NK-92 treated with Interleukin-12 subunit alpha and Interleukin-12 subunit beta, amount 100 ng/mL, for 24 hours (cell line): ENCODE measurements at regions not wholly inside any gene's neighbourhood (a gene's known extent, or its start where the extent isn't known, plus 50 kb on each side); places are given as distances from the start of the nearest gene placed in this dataset.

Experiments
- DNase-seq: peaks from one replicate; lab custom pipeline; 2025; lab: John Stamatoyannopoulos, UW

DNA sequence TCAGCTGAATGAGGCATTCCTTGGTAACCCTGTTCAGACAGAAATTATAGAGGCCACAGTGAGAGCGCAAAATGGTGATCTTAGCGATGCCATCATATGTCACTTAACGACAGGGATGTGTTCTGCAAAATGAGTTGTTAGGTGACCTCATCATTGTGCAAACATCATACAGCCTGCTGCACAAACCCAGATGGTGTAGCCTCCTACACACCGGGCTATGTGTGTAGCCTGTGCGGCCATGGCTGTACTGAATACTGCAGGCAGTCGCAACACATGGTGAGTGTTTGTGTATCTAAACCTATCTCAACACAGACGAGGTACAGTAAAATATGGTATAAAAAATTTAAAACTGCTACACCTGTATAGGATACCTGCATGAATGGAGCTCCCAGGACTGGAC lies 234.1 kb upstream of the PMEPA1 start:
- DNase-seq = no peak

DNA sequence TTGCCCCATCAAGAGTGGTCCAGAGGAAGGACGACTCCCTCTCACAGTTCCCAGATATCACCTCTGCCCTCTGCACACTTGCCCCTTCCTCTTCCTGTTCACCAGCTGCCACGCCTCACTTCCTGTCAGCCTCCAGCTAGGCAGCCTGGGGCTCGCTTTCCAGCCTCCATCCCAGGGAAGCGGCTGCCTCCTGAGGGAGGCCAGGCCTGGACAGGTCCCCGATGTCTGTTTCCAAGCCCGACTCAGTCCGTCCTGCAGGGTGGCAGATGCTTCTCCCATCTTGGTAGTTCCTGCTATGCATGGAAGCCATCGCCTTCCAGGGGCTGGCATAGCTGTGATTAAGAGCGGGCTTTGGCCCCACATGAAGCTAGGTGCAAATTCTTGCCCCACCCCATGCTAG lies 233.5 kb upstream of the PMEPA1 start:
- DNase-seq = no peak

DNA sequence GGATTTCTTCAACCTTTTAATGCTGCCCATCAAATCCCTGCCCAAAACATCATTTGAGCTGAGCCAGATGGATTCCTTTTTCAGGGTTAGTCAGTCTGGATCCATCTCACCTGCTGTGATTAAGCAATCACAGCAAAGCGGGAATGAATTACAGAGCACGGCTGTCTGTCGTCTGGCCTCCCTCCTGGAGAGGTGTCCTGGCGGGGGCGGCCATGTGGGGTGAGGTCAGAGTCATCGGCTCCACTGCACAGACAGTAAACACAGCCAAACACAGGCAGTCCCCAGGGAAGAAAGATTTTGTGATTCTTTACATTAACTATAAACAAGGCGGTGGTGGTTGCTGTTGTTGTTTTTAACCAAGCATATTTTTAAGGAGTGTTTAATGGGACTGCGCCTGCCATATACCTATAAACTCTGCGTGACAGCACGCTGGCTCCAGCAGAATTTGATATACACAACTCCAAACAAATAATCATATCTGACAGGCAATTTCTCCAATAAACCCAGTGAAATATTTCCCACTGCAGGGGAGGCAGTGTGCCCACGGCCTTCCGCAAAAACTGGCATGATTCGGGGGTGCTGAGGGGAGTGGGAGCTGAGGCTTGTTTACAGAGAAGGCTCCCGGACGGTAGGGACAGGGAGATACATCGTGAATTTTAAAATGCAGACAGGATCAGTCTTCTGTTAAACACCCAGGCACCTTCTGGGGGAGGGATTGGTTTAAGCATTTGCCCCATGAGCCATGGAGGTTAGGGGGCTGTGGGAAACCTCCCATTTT lies 232.0 kb upstream of the PMEPA1 start:
- no peak for DNase-seq

DNA sequence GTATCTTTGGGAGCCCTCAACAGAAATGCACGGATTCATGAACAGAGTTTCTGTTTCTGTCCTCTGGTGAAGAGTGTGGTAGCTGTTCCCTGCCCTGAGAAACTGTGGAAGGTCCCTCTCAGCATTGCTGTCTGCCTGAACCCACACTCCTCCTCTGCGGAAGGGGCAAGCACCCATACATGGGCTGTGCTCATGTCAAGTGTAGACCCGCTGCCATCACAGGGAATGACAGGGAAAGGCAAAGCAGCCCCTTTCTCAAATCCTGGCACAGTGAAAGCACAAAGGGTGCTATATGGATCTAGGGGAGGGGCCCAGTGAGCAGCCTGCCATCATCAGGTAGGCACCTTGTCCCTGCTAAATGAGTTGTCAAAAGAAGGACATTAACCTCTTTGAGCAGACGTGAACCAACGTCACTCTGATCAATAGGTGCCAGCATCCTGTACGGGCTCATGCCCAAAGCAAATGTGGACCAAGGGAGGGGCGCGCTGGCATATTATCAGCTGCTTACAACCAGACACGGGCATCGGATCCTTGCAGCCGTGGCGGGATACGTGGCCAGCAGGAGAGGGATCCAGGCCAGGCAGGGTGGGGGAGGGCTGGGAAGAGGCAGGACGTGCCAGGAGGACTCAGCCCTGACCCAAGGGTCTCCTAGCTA lies 231.2 kb upstream of the PMEPA1 start:
- no peak for DNase-seq

DNA sequence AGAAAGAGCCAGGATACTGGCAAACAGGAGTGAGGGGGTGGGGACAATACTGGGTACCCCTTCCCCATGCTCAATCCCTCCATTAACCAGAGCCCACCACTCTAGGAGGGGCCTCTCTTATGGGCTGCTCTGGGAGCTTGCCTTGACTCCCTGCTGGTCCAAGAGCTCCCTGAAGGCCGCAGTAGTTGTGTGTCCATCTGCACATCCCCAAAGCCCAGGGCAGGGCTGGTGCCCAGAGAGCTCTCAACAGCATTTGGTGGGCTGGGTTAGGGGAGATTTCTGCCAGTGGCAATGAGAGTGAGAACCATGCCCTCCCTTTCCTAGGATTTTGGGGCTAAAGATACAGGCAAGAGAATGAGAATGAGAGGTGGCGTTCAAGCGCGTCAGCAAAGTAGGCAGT lies 230.6 kb upstream of the PMEPA1 start:
- no peak for DNase-seq

DNA sequence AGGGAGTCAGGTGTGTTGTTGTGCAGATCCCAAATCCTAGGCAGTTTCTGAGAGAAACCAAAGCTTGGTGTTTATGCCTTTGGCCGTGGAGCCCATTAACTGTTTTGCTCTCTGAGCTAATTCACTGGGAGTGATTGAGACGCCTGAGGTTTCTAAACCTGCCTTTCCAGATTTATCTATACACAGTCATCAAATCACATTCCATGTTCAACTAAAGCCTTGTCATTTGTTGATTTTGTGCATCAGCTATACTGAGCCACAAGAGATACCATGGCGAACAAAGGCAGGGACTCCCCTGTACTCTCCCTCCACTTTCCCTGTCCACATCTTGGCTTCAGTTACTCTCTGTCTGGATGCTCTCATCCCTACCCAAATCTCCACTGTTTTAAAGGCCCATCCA lies 229.7 kb upstream of the PMEPA1 start:
- DNase-seq = no peak

DNA sequence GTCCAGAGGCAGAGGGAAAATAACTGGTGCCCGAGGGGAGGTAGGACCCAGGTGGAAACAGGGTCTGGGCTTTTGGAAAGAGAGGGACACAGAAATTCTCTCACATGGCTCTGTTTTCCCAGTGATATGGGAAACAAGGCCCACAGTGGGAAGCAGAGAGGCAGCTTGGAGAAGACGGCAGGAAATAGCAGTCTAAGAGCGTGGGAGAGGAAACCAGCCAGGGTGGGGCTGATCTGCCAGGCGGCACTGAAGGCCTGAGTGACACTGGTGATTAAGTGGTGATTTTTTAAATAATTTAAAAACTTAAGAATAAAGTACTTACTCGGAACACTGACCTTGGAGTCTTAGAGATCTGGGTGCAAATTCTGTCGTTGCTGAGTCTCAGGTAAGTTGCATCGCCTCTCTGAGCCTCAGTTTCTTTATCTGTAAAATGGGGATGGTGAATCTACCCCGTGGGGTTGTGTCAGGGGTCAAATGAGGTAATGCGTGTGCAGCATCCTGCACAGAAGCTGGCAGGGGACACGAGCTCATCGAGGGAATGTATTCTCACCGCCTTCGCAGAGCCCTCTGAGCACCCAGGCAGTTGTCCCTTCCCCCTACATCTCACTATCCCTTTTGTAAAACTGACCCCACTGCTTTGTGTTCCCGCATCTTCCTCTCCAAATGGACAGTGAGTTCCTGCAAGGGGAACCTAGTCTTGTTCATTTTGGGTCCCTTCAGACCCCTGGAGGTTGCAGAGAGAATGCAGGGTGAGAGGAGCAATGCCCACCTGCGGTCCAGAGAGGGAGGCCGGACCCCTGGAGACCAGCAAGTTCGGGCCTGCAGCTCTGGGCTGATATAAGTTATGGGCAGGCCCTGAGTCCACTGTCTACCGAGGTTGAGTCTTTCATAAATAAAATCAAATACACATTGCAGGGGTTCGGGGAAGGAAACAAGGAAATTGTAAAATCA lies 228.6 kb upstream of the PMEPA1 start:
- DNase-seq = no peak

DNA sequence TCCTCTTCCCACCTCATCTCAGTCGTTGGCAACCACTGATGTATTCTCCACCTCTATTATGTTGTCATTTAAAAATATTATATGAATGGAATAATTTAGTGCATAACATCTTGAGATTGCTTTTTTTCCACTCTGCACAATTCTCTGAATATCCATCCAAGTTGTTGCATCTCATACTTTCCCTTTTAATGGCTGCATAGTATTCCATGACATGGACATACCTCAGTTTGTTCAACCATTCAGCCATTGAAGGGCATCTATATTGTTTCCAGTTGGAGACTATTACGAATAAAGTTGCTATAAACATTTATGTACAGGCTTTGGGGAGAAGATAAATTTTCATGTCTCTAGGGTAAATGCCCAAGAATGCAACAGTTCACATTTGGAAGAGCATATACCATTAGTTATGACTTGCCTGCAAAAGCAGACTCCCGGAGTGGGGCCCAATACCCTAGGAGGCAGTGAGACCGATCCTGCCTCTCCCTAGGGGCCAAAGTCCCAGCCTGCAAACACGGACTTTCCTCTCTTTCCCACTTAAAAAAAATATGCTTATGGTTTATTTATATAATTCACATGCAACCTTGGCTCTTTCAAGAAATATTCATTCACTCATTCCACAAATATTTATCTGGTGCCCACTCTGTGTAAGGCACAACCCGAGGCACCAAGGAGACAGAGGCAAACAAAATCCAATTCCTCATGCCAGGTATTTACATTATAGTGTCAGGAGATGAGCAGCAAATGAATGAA lies 227.0 kb upstream of the PMEPA1 start:
- DNase-seq = no peak

DNA sequence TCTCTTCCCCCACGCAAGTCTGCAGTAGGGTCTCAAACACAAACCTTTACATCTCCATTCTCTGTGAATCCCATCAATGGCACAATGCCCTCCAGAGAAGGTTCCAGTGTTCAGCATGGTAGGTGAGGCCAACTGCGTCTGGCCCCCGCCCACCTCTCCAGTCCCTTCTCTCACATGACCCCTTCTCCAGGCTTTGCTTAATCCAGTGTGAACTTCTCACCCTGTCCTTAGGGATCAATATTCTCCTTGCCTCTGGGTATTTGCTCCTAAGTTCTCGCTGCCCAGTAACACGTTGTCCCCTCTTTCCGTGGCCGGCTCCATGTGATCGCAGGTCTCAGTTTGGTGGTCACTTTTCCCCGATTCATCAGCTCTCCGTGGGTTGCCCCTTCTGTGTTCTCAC lies 225.1 kb upstream of the PMEPA1 start:
- DNase-seq = no peak

DNA sequence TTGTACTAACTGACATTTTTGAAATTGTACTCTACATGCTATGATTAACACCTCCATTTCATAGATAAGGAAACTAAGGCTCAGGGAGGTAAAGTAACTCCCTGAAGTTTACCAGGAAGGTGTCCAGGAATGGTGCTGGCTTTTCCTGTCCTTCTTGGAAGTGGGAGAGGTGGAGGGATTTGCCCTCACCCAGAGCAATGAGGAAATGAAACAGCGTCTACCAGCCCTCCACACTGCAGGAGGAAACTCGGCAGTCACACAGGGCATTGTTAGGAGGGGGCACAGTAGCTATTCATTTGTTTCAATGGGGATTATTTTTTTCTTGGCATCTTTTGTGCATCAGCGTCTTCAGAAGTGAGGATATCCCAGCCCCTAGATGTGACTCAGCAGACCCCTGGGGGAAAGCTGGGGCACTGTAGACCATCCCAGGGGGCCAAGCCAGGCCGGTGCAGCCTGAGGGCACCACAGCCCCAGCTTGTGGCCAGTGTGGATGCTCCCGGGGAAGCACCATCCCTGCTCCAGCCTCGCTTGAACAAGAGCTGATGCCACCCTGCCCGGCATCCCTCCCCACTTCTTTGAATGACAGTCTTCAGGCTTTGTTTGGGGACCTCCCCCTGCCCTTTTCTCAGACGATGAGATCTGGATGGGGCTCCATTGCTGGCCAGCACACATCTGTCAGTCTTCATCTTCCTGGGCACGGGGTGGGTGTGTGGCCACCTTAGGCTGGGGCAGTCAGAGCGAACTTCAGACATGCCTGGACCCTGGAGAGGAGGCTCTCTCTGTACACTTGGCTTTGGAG lies 224.4 kb upstream of the PMEPA1 start:
- no peak for DNase-seq

DNA sequence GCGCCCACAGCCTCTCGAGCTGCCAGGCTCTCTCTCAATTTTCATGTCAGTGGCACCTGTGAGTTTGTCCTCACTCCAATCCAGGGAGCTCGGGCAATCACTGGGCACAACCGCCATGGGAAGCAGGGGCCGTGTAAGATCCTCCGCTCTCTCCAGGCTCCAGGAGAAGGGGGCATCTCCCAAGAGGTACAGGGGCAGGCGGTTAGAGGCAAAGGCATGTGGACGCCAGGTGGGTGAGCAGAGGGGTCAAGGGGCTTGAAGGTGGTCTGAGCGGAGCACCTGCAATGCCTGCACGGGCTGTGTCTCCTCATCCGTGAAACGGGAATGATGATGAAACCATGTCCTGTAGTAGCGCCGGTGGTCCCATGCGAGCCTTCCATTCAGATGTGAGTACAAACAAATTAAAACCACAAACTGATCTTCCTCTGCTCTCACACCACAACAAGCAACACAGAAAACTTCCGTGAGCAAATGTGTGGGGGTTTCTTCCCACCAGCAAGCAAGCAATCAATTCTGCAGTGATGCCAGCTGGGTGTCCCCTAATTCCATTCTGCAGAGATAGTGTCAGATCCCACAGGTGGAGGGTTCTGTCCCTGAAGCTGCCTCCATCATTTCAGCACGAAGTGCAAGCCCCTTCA lies 222.5 kb upstream of the PMEPA1 start:
- DNase-seq = no peak

DNA sequence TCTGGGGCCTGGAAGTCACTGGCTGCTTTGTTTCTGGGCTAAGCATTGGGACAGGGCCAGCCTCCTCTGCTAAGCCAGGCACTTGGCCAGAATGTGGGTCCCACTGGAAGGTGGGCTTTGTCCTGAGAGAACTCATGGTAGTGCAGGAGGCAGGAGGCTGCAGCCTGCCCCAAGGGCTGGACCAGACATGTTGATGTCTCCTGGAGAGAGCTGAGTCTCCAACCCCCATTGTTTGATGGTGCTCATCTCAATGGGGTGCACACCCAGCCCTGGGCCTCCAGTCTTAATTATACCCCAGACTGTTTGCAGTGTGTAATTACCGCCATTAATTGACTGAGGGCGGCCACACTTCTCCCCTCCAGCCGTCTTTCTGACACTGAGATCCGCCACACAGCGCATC lies 220.5 kb upstream of the PMEPA1 start:
- no peak for DNase-seq

DNA sequence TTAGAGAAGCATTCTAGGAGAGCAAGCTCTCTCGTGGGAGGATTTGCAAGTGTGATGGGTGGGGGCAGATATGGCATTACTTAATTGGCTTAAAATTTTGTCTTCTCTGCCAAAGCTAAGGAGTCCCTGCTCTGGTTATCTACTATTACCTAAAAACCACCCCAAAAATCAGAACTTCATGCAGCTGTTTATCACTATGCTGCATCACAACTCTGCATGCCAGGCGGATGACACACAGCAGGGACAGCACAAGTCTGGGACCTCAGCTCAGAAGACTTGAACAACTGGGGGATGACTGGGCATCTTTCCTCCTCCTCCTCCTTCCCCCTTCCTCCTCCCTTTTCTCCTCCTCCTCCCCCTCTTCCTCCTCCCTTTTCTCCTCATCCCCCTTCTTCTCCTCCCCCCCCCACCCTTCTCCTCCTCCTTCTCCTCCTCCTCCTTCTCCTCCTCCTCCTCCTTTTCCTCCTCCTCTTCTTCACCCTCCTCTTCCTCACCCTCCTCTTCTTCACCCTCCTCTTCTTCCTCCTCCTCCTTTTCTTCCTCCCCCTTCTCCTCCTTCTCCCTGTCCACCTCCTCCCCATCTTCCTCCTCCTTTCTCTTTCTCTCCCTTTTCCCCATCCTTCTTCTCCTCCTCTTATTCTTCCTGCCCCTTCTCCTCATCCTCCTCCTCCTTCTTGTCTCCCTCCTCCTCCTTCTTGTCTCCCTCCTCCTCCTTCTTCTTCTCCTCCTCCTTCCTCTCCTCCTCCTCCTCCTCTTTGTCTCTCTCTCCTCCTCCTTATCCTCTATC lies 218.6 kb upstream of the PMEPA1 start:
- no peak for DNase-seq

DNA sequence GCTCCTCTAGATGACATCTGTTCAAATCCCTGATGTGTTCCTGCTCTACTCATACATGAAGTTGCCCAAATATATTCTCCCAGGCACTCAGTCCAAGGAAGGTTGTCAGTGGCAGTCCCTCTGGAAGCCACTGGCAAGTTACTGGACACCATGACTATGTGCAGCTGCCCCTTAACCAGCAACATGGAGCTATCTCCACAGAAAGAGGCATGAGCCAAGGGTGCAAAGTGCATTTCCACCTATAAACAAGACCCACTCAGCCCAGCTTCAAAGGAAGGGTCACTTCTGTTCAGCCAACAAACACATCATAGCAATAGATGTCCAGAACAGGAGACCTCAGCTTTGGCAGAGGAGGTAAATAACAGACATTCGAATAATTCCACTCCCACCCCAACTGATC lies 217.6 kb upstream of the PMEPA1 start:
- DNase-seq = no peak

DNA sequence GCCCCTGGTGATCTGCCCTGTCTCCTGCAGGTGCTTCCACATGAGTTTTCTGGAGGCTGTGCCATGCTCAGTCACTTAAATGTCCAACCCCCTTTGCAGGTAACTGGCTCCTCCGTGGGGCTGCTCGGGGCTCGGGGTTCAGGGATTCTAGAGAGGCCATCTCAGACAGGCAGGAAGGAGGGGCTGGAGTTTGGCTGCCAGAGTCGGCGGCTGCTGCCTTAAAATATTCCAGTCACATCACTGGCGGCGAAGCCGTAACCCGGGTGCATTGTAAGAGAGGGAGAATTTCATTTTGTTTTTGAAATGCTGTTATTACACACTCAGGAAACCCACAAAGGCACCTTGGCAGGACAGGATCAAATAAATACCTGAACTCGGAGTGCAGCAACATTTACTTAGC lies 212.9 kb upstream of the PMEPA1 start:
- no peak for DNase-seq

DNA sequence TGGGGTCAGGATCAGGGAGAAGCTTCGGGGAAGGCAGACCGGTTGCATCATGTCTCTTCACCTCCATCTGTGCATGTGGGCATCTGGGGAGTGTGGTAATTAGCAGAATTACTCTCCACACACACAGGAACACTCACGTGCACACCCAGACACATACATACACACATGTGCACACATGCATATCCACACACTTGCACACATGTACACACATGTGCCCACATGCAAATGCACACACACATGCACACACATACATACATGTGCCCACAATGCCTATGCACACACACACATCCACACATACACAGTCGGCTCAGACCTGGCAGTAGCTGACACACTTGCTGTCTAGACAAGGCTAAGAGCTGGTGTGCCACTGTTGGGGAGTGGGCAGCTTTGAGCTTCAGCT lies 212.3 kb upstream of the PMEPA1 start:
- DNase-seq = no peak

DNA sequence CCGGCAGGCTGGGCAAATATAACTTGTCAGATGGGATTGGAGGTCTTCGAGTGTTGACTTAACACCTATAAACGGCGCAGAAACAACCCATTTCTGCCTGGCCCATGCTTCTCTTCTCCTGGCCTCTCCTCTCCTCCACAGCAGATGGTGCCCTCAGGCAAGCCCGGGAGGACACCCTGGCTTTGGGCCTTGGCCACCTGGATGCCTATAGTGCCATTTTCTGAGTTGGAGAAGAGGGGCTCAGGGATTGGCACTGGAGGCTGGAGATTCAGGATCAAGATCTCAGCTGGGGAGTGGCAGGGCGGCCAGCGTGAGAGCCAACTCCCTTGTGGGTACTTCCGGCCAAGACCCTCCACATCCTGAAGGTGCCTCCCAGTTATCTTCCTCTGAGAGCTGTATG lies 211.9 kb upstream of the PMEPA1 start:
- no peak for DNase-seq

DNA sequence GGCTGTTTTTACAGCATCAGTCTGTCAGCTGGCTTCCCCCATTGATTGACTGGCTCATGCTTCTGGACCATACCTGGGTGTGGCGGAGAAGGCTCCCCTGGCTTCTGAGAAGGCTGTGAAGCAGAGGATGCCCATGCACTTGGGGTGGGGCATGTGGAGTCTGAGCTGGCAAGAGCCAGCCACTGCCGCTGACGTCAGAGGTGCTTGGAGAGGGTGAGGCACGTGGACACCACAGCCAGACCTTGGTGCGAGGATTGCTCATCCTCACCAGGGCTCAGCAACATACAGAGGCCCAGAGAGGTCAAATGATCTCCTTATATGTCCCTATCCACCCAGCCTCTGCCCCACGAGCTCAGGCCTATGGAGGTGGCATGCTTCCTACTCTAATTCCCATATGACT lies 211.2 kb upstream of the PMEPA1 start:
- DNase-seq = no peak

DNA sequence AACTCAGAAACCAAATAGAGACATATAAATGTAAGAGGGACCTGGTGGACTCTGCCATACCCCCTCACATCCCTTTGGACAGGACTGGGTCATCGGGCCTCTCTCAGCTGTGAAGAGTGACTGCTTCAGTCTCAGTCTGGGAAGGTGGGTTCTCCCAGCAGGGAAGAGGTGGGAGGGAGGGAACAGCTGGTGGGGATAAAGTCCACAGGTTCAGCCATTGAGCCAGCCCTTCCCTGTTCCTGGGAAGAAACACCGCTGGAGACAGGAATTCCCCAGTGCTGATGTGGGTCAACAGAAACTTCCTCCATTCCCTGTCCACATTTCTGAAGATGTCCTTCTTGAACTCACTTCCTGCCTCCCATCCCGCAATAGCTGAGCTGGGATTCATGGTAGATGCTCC lies 209.2 kb upstream of the PMEPA1 start:
- DNase-seq = no peak

DNA sequence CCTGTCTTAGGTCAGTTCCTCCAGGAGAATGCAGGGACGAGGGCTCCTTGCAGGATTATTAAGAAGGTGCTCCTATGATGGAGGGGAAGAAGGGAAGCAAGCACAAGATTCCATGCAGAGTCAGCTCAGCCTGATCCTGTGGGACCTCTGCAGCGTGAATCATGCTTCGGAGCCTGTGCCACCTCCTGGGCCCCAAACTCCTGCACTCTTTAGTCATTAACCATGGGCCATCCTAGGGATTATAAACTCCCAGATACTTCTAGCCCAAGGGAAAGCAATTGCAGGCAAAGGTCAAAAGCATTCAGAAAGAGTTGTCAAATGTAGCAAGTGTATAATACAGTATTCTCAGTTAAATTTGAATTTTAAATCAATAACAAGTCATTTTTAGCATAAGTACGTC lies 208.7 kb upstream of the PMEPA1 start:
- DNase-seq = no peak
